Ecto neural progenitor cell (in vitro differentiated cells): ENCODE measurements at regions not wholly inside any gene's neighbourhood (a gene's known extent, or its start where the extent isn't known, plus 50 kb on each side); places are given as distances from the start of the nearest gene placed in this dataset.

ENCODE experiments used
- DNase-seq: peaks from one replicate; pipeline ENCODE4 v3.0.0-alpha.2; 2018; ENCODE audit warnings: low spot score

DNA sequence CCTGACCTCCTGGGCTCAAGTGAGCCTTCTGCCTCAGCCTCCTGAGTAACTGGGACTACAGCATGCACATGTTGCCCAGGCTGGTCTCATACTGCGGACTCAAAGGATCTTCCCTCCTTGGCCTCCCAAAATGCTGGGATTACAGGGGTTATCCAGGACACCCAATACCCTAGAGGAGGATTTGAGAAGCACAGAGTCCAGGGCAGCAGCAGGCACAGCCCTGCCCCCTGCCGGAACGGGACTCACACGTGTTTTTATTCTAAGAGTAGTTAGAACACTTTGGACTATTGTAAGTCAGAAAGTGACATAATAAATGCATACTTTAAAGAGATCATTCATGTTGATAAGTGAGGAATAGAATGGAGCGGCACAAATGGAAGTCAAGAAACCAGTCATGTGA is 80.2 kb downstream of the C6orf118 start:
- no peak for DNase-seq

DNA sequence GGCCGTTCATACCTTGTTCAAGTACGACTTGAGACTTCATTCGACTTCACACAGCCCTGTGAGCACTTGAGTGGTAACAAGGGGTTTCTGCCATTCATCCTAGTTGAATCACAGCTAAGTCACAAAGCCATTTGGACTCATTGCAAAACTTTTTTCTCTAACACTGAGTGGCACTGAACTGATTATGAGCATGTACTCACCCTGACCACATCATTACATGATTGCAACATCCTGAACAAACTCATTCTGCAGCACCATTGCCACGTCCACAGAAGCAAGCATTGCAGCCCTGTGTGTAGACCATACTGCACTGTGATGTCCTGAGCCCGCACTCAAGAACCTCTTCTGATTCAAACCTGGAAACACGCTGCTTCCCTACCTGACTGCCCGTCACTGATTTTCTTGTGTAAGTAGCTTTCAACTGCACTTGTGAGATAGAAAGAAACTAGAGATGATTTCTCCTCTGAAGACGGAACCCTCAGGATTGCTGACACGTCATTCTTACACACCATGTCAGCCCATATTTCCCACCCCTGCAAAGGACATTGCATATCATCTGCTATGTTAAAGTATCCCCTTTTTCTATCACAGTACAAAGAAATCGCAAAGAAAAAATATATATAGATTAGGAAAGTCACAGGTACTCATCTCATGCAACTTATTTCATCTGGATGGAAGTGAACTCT is 81.6 kb downstream of the C6orf118 start:
- DNase-seq: no peak

DNA sequence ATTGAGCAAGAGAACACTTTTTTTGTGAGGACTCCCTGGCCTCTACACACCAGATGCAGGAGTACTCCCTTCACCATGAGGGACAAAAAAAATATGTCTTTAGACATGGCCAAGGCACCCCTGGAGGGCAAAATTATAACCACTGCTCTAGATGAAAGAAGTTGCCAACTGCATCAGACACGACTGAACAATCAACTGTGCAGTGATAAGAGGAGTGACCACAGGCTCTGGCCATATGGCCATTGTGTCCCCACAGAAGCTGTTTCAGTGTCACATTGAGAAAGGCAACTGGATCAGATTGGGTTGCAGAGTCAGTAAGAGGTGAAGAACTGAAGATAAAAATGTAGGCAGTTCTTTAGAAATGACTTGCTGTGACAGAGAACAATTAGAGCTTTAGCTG is 85.7 kb downstream of the C6orf118 start:
- DNase-seq: no peak

DNA sequence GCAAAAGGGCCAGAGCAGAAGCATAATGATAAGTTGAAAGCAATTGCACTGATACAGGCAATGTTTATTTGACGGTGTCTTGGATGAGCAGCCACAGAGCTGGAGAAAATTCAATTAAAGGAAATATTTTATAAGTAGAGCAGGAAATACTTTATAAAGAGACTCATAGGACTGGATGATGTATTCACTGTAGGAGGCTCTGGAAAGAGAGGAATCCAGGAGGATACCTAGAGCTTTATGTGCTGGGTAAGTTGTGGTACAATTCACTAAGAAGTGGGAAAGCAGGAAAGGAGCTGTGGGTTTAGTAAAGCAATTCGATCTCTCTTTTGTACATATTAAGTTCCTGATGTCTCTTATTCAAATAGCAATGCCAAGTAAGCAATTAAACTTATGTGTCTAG is 86.3 kb downstream of the C6orf118 start:
- DNase-seq: no peak

DNA sequence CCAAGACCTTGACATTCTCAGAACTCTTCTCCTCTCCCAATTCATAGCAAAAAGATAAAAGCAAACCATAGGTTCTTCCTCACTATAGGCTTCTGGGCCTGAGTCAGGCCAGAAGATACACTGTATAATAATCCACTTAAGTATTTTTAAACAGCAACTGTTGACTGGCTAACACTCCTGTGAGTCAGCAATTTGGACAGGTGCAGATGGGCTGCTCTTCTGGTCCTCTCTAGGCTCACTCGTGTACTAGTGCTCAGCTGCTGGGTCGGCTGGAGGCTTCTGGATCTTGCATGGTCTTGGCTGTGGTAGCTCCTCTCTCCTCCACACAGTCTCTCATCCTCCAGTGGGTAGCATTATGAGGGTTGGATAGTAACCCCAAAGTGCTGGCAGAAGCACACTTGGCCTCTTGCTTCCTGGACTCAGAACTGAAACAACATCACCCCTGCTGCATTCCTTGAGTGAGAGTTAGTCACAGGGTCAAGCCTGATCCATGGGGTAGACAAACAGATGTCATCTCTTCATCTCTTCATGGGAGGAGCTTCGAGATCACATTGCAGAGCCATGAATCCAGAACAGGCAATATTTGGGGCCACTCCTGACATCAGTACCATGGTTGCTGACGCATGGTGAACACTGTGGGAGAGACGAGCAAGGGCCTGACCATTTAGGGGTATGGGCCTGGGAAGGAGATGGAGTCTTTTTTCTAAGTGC is 86.9 kb downstream of the C6orf118 start:
- no peak for DNase-seq

DNA sequence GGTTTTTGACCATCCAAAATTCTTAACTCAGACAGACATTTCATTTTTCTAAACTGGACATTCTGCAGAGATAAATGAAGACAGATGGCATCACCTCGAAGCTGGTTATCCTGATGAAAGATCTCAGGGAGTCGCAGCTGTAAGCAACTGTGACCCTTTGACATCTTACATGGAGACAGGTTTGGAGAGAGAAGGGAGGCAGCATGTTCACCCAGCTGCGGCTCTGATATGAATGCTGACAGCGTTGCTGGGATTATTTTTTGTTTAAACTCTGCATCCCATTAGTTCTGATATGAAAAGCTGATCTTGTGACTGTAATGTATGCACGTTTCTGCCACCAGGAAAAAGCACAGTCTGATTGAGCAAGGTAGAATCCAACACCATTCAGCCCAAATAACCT is 89.4 kb downstream of the C6orf118 start:
- no peak for DNase-seq

DNA sequence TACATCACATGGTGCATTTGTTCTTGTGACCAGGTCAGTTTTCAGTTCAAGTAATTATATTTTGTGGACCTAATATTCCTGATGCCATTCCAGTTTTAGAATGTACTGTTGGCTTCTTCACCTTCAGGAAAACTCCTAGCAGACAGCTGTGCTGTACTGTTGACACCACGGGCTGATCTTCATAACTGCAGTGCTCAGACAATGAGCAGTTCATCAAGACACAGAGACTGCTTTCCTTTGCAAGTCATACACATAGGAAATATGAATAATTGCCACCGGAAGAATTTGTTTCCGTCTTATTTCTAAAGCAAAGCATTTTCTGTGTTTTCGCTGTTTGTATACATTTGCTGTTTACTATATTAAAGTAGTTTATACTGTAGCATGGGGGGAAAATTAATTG is 89.8 kb downstream of the C6orf118 start:
- DNase-seq: no peak

DNA sequence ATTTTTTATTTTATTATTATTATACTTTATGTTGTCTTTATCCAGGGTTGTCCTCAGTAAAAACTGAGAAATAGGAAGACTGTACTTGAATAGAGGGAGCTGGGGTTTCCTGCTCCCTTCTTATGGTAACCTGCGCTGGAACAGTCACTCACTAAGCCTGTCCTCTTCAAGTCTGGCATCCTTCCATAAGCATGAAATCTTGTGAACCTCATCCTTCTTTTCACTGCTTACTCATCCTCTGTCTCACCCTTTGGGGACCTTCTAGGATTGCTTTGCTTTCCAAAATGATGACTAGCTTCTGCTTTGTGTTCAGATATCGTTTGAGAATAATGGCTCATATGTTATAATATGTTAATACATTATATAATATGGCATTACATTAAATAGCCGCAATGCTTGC is 90.6 kb downstream of the C6orf118 start:
- DNase-seq: no peak

DNA sequence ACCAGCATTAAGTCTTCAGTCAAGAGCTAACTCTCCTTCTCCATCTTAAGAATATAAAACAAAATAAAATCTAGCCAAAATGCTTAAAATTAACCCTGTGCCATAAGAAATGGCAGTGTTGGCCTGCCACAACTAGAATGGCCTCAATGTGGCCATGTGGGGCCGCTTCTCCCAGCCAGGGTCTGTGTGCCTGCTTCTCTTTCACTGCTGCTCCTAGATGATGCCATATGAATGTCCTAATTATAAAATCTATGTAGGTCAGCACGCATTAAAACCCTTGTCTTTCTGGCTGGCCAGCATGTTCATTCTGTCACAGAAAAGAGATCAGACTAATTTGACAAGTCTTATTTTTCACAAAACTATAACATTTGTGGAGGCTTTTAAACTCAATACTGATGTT is 102.6 kb downstream of the C6orf118 start:
- DNase-seq: no peak

DNA sequence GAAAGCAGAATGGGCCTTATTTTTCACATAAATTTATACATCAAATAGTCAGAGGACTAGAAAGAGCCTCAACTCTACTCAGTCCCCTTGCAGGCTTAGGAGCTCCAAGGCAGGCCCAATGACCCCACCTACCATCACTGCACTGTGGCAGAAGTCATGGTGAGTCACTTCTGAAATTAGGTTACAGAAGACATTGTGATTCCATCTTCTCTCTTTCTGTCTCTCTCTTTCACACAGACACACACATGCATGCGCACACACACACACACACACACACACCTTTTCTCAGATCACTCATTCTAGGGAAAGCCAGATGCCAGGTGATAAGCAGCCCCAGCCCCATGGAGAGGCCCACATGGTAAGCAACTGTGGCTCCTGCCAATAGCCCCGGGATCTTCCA is 103.8 kb downstream of the C6orf118 start:
- DNase-seq: no peak

DNA sequence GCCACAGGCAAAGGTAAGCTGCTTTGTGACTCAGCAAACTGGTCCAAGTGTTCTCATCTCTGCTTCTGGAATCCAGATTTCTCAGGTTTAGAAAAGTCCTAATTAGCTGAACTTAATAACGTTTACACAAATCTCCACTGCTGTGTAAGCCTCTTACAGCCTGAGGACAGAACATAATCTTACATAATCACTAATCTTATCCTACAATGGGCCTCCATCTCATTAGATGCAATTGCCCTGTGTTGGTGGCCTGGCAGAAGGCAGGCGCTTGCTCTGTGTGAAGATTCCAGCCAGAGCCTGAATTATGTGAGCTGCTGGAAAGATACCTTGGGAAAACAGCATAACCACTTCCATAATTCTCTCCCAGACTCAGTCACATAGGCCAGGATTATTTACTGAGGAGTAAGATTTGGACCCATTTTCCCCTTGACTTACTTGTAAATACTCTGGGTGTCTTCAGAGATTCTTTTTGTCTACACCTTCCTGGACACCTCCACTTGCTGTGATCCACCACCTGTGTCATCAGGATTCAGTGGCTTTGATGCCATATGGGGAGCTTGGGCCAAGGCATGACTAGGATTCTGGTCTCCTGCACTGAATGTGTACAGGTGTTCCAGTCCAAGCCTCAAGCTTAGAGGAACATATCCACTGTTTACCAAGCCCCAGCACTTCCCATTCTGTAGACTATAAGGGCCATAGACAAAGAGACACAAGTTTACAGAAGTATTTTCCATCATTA is 104.4 kb downstream of the C6orf118 start:
- no peak for DNase-seq

DNA sequence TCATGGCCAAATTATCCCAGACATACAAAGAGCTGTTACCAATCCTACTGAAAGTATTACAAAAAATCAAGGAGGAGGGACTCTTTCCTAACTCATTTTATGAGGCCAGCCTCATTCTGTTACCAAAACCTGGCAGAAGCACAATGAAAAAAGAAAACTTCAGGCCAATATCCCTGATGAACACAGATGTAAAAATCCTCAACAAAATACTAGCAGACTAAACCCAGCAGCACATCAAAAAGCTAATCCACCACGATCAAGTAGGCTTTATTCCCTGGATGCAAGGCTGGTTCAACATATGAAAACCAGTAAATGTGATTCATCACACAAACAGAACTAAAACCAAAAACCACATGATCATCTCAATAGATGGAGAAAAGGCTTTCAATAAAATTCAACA is 109.2 kb downstream of the C6orf118 start:
- no peak for DNase-seq

DNA sequence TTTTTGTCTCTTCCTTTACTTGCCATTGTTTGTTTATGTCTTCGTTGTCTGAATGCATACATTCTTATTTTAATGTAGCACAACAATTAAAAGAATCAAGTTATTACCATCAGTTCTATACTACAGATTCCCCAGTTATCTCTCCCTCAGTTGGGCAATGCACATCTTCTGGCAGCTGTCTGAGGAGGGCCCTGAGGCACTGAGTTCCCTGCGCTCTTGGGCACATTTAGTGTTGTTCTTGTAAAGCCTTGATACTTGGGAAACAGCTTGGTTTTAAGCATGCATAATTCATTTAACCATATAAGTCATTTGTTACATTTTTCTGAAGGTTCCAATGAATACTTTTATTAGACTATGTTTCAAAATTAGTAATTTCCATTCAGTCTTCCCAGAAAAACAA is 117.9 kb downstream of the C6orf118 start:
- DNase-seq: no peak

DNA sequence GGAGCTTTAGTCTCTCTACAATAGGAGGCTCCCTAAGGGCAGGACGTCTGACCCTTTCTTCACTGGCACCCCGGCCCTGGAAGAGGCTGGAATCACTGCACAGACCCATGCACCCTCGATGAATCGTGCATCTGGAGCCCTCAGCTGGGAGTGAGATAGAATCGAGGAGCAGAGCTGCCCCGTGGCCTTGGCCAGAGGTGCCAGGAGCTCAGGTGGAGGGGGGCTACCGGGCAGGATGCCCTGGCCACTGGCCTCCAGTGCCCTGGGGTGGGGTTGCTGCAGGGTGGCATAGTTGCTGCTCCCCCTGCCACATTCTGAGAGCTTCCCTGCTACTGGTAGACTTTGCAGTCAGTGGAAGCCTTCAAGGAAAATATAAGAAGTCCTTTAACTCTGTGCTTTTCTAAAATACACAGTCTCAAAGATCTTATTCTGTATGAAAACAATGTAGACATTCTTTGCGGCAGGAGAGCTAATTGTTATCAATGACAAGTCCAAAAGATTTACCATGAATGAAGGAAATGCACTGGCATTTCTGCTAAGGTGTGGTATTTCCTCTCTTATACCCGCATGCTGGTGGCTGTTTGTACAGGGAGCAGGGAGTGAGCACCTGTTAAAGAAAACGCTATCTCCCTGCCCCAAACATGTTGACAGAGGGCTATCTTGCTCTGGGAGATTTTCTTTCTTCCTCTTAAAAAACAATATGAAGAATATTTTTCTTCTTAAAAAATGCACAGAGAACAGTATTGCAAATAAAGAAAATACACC is 122.8 kb downstream of the C6orf118 start:
- no peak for DNase-seq

DNA sequence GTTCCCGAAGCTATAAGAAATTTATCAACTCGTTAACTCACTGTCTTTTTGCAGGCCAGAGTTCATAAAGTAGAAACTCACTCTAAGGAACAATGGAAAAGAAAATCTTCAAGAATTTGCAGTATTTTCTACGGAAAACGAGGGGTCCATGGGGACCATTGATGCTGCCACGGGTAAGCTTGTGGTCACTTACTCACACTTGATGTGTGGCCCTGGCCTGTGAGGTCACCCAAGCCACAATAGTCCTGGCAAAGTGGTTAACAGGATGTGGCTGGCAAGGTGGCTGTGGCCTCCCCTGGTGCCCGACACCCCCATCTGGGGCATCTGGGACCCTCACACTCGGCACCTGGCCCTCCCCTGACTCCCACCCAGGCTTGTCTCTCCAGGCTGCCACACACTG is 123.4 kb downstream of the C6orf118 start:
- no peak for DNase-seq

DNA sequence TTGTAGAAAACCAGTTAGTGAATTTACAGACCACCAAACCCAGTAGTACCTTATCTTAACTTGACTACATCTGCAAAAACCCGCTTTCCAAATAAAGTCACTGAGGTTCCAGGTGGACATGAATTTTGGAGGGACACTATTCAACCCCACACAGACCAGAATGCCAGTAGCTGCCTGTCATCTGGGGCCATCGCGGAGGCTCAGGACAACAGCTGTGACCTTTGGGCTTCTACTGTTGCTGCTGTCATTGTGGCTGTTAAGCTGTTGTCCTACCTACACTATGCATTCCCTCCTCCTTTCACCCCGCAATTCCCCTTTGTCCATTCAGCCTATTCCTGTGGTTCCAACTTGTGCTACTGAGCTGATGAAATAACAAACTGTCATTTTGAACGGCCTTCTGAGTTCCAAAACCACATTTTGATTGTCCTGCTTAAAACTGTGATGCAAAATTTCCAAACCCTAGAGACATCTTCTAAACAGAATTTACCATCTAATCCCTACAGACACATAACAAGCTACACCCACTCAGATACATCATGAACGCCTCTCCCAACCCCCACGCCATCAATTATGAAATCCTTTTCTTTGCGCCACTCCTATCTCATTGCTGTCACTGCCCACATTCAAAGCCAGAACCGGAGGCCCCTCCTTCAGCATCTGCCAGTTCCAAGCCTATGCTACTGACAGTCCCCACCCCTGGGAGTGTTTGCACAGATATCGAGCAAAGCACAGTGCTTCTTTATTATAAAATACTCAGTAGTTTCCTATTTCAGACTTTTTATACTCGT is 125.0 kb downstream of the C6orf118 start:
- no peak for DNase-seq

DNA sequence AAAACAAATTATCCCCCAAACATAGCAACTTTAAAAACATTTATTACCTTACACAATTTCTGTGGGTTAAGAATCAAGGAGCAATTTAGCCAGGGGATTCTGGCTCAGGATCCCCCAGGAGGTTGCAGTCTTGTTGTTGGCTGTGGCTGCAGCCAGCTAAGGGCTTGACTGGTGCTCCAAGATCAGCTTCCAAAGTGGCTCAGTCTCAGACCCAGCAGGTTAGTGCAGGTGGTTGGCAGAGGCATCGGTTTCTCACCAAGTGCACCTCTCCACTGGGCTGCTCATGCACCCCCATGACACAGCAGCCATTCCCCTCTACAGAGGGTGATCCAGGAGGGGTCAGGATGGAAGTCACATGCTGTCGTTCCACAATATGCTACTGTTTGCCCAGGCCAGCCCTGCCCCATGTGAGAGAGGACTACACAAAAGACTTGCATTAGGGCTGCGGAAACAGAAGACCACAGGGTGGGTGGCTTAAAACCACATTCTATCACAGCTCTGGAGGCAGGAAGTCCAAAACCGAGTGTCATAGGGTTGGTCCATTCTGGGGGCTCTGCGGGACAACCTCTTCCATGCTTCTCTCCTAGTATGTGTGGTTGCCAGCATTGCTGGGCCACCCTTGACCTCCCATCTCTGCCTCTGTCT is 125.8 kb downstream of the C6orf118 start:
- no peak for DNase-seq

DNA sequence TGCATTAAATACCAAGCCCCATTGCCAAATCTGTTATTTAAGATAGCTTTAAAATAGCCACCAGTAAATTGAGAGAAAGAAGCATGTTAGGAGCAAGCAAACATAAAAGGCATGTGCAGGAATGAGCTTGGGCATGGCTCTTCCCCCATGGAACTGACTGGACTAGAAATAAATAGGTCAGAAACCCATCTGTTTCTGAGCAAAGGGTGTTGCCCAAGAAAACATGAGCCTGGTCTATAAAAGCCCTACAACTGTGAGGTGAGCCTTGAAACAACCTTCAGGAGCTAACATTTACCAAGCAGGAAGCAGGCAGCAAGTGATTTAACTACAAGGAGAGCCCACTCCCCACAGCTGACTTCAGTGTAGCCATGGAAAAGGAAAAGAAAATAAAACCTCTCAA is 126.3 kb downstream of the C6orf118 start:
- DNase-seq: no peak

DNA sequence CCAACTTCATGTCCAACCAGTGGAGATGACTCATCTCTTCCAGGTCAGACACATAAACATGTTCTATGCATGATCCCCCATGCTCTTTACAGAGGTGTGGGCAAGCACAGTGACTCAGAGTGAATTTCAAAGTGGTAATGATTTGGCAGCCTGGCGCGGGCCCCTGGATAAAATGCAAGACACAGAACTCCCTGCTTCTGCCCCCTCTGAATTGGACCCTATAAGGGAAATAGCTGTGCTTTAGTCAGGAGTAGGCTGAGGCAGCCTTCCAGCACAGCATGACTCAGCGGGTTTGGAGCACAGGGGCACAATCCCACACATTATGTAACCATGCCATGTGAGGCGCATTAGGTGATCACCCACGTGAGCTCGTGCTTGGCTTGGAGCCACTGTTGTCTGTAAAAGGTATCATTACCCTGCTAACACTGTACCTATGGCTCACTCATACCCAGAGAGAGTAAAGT is 127.4 kb downstream of the C6orf118 start:
- no peak for DNase-seq

DNA sequence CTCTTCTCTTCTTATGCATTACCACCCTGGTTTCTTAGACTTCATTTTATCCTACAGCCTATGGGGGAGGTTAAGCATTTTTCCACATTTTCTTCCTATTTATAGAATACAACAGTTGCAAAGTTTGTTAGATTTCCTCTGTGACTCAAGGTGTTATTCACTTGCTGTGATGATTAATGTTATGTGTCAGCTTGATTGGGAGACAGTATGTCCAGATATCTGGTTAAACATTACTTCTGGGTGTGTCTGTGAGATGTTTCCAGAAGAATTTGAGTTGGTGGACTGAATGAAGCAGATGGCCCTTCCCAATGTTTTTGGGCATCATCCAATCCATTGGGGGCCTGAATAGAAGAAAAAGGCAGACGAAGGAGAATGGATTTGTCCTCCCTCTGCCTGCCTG is 131.3 kb downstream of the C6orf118 start:
- DNase-seq: no peak

DNA sequence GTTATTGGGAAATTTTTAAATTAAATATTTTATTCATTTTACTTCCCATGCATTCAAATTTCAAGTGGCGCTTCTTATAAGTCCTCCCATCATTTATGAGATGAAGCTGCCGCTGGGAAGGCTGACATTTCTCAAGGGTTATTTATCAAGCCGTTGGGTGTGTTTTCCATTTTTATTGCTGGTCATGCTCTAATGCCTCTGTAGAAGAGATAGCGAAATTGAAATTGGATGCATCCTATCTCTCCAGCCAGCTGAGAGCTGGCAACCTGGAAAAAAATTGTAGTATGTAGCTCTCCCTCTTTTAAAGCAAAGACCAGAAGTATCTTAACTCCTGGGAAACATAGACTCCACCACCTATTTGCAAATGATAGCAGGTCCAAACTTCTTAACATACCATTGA is 135.9 kb downstream of the C6orf118 start:
- DNase-seq: no peak
